ENCODE measurements at regions not wholly inside any gene's neighbourhood (a gene's known extent, or its start where the extent isn't known, plus 50 kb on each side); places are given as distances from the start of the nearest gene placed in this dataset.

GRCh38 chr5:2515180-2515764 is 236.2 kb downstream of the IRX2 start:
- no peak overlapping the region for H3K4me3 ChIP-seq (ENCODE audit: low read depth, low read length)
- CTCF ChIA-PET, result no interaction called here

DNA sequence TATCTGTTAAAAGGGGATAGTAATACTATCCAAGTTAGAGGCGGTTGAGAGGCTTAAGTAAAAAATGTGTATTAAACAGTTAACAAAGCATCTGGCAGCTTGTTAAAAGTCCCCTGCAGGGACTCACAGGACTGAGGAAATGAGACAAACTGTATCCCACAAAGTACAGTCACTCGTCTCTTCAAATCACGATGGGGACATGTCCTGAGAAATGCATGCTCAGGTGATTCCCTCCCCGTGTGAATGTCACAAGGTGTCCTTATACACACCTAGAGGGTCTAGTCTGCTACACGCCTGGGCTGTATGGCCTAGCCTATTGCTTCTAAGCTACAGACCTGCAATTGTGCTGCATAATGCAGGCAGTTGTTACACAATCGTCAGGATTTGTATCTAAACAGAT is 237.0 kb downstream of the IRX2 start:
- TF ChIP-seq, protein P1, sequence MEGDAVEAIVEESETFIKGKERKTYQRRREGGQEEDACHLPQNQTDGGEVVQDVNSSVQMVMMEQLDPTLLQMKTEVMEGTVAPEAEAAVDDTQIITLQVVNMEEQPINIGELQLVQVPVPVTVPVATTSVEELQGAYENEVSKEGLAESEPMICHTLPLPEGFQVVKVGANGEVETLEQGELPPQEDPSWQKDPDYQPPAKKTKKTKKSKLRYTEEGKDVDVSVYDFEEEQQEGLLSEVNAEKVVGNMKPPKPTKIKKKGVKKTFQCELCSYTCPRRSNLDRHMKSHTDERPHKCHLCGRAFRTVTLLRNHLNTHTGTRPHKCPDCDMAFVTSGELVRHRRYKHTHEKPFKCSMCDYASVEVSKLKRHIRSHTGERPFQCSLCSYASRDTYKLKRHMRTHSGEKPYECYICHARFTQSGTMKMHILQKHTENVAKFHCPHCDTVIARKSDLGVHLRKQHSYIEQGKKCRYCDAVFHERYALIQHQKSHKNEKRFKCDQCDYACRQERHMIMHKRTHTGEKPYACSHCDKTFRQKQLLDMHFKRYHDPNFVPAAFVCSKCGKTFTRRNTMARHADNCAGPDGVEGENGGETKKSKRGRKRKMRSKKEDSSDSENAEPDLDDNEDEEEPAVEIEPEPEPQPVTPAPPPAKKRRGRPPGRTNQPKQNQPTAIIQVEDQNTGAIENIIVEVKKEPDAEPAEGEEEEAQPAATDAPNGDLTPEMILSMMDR (IDR thresholded peaks at IDR 0.05; ENCODE audit: low read depth, low read length), result no peak
- Histone ChIP-seq H3K9me3 (ENCODE audit: control insufficient read depth, insufficient read depth, low read length) (peaks cover 76% of the 10 kb centered on the region), H3K4me3 (ENCODE audit: low read depth, low read length) (no peak overlapping the region), H3K27me3 (ENCODE audit: control insufficient read depth, insufficient read depth, low read length) (no peaks in the 10 kb centered on the region), H3K27ac (ENCODE audit: low read depth, low read length) (no peak overlapping the region)
- no peak for DNase-seq (ENCODE audit: low read depth, low spot score)
- POLR2A ChIA-PET, result no interaction called here
- CTCF ChIA-PET, result no interaction called here

More at GRCh38 chr5:2515180-2515764, 236.2 kb downstream of the IRX2 start:
- no peaks in the 10 kb centered on the region for H3K27me3 ChIP-seq (ENCODE audit: control insufficient read depth, insufficient read depth, low read length)
- no peak overlapping the region for H3K27ac ChIP-seq (ENCODE audit: low read depth, low read length)
- POLR2A ChIA-PET, result no interaction called here
- TF ChIP-seq, protein P1 (IDR thresholded peaks at IDR 0.05; ENCODE audit: low read depth, low read length), result no peak
- H3K9me3 ChIP-seq (ENCODE audit: control insufficient read depth, insufficient read depth, low read length), result peaks cover 78% of the 10 kb centered on the region
- no peak for DNase-seq (ENCODE audit: low read depth, low spot score)

GRCh38 chr5:2511706-2512105 is 239.8 kb downstream of the IRX2 start:
- POLR2A ChIA-PET, result no interaction called here

GRCh38 chr5:2511126-2511525 is 240.4 kb downstream of the IRX2 start:
- H3K4me3 ChIP-seq (ENCODE audit: low read depth, low read length), result no peak overlapping the region
- ChIA-PET CTCF (no interaction called here), POLR2A (no interaction called here)
- DNase-seq (ENCODE audit: low read depth, low spot score), result no peak
- H3K9me3 ChIP-seq (ENCODE audit: control insufficient read depth, insufficient read depth, low read length), result peaks cover 70% of the 10 kb centered on the region
- H3K27me3 ChIP-seq (ENCODE audit: control insufficient read depth, insufficient read depth, low read length), result no peaks in the 10 kb centered on the region
- H3K27ac ChIP-seq (ENCODE audit: low read depth, low read length), result no peak overlapping the region
- TF ChIP-seq, protein P1 (IDR thresholded peaks at IDR 0.05; ENCODE audit: low read depth, low read length), result no peak

More at GRCh38 chr5:2511706-2512105, 239.8 kb downstream of the IRX2 start:
- CTCF ChIA-PET, result no interaction called here
- TF ChIP-seq, protein P1 (IDR thresholded peaks at IDR 0.05; ENCODE audit: low read depth, low read length), result no peak
- no peak overlapping the region for H3K27ac ChIP-seq (ENCODE audit: low read depth, low read length)
- DNase-seq (ENCODE audit: low read depth, low spot score), result no peak
- no peaks in the 10 kb centered on the region for H3K27me3 ChIP-seq (ENCODE audit: control insufficient read depth, insufficient read depth, low read length)
- peaks cover 74% of the 10 kb centered on the region for H3K9me3 ChIP-seq (ENCODE audit: control insufficient read depth, insufficient read depth, low read length)
- no peak overlapping the region for H3K4me3 ChIP-seq (ENCODE audit: low read depth, low read length)

DNA sequence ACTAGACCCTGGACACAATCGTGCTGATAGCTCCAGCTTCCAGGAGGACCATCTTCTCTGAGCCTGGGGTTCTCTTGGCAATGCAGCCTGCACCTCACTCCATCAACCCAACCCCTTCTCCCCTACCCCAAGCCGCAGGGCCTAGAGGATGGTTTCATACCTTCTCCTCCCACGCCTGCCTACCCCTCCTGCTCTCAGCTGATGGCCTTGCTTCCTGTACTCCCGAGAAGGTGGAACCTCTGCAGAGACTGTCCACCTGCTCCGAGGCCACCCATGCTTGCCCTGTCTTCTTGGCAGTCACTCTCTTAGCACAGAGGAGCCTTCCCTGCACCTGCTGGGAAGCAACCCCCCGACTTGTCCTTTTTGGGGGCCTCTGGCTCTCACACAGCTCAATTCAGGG is 241.9 kb downstream of the IRX2 start:
- DNase-seq (ENCODE audit: low read depth, low spot score), result no peak
- CTCF ChIA-PET, result no interaction called here
- Histone ChIP-seq H3K9me3 (ENCODE audit: control insufficient read depth, insufficient read depth, low read length) (peaks cover 61% of the 10 kb centered on the region), H3K27me3 (ENCODE audit: control insufficient read depth, insufficient read depth, low read length) (no peaks in the 10 kb centered on the region), H3K27ac (ENCODE audit: low read depth, low read length) (no peak overlapping the region), H3K4me3 (ENCODE audit: low read depth, low read length) (no peak overlapping the region)
- TF ChIP-seq, protein P1 (IDR thresholded peaks at IDR 0.05; ENCODE audit: low read depth, low read length), result no peak
- POLR2A ChIA-PET, result no interaction called here
